ENCODE measurements at regions not wholly inside any gene's neighbourhood (a gene's known extent, or its start where the extent isn't known, plus 50 kb on each side); places are given as distances from the start of the nearest gene placed in this dataset.

GRCh38 chr2:154556607-154557006, 141.9 kb upstream of the KCNJ3 start:
- no peak for TF ChIP-seq CTCF (conservative IDR thresholded peaks at IDR 0.05; ENCODE audit: low read depth, low read length)
- TF ChIP-seq EZH2 (IDR thresholded peaks at IDR 0.05; ENCODE audit: borderline replicate concordance, low read depth, low read length, poor library complexity, severe bottlenecking) = no peak
- BruUV-seq (replicated peaks) = no TSS peak
- no peak for DNase-seq (ENCODE audit: low spot score)
- H3K4me3 ChIP-seq (ENCODE audit: low read depth, low read length, poor library complexity, severe bottlenecking) = no peak overlapping the region
- H3K36me3 ChIP-seq (ENCODE audit: insufficient read depth, low read length, poor library complexity, severe bottlenecking) = no peaks in the 10 kb centered on the region
- H3K27ac ChIP-seq (ENCODE audit: low read depth, low read length, poor library complexity, severe bottlenecking) = no peak overlapping the region
- H3K4me1 ChIP-seq (ENCODE audit: insufficient read depth, low read length, poor library complexity, severe bottlenecking) = no peaks in the 10 kb centered on the region
- CTCF ChIA-PET = no interaction called here
- no peaks in the 10 kb centered on the region for H3K9me3 ChIP-seq (ENCODE audit: low read depth, low read length, poor library complexity, severe bottlenecking)
- H3K27me3 ChIP-seq (replicated peaks; ENCODE audit: insufficient read depth, low read depth, low read length, poor library complexity) = no peaks in the 10 kb centered on the region
- intact Hi-C loops (cut with micrococcal nuclease; ENCODE audit: unreplicated experiment) = no loop called here
- POLR2A ChIA-PET (ENCODE audit: low non-redundant PET) = no interaction called here

GRCh38 chr2:154557906-154558305, 140.6 kb upstream of the KCNJ3 start:
- POLR2A ChIA-PET (ENCODE audit: low non-redundant PET) = no interaction called here
- BruUV-seq (replicated peaks) = no TSS peak
- no peak for TF ChIP-seq CTCF (conservative IDR thresholded peaks at IDR 0.05; ENCODE audit: low read depth, low read length)
- no peak for TF ChIP-seq EZH2 (IDR thresholded peaks at IDR 0.05; ENCODE audit: borderline replicate concordance, low read depth, low read length, poor library complexity, severe bottlenecking)
- Histone ChIP-seq H3K36me3 (ENCODE audit: insufficient read depth, low read length, poor library complexity, severe bottlenecking) (no peaks in the 10 kb centered on the region), H3K27ac (ENCODE audit: low read depth, low read length, poor library complexity, severe bottlenecking) (no peak overlapping the region), H3K4me1 (ENCODE audit: insufficient read depth, low read length, poor library complexity, severe bottlenecking) (no peaks in the 10 kb centered on the region), H3K4me3 (ENCODE audit: low read depth, low read length, poor library complexity, severe bottlenecking) (no peak overlapping the region), H3K9me3 (ENCODE audit: low read depth, low read length, poor library complexity, severe bottlenecking) (no peaks in the 10 kb centered on the region), H3K27me3 (replicated peaks; ENCODE audit: insufficient read depth, low read depth, low read length, poor library complexity) (no peaks in the 10 kb centered on the region)
- CTCF ChIA-PET = no interaction called here
- intact Hi-C loops (cut with micrococcal nuclease; ENCODE audit: unreplicated experiment) = no loop called here
- DNase-seq (ENCODE audit: low spot score) = no peak

DNA sequence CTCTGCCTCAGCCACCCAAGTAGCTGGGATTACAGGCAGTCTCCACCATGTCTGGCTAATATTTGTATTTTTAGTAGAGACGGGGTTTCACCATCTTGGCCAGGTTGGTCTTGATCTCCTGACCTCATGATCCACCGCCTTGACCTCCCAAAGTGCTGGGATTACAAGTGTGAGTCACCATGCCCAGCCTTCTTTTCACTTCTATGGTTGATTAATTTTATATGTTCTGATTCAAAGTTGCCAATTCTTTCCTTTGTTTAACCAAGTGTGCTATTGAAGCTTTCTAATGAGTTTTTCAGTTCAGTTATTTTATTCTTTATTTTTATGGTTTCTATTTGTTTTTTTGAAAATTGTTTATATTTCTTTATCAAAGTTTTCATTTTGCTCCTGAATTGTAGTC, 133.1 kb upstream of the KCNJ3 start:
- no peak for DNase-seq (ENCODE audit: low spot score)
- intact Hi-C loops (cut with micrococcal nuclease; ENCODE audit: unreplicated experiment) = no loop called here
- TF ChIP-seq CTCF (conservative IDR thresholded peaks at IDR 0.05; ENCODE audit: low read depth, low read length) (no peak), EZH2 (IDR thresholded peaks at IDR 0.05; ENCODE audit: borderline replicate concordance, low read depth, low read length, poor library complexity, severe bottlenecking) (no peak)
- no peak overlapping the region for H3K4me3 ChIP-seq (ENCODE audit: low read depth, low read length, poor library complexity, severe bottlenecking)
- H3K4me1 ChIP-seq (ENCODE audit: insufficient read depth, low read length, poor library complexity, severe bottlenecking) = no peaks in the 10 kb centered on the region
- BruUV-seq (replicated peaks) = no TSS peak
- no peak overlapping the region for H3K27ac ChIP-seq (ENCODE audit: low read depth, low read length, poor library complexity, severe bottlenecking)
- H3K9me3 ChIP-seq (ENCODE audit: low read depth, low read length, poor library complexity, severe bottlenecking) = peaks cover 11% of the 10 kb centered on the region
- ChIA-PET CTCF (no interaction called here), POLR2A (ENCODE audit: low non-redundant PET) (no interaction called here)
- H3K27me3 ChIP-seq (replicated peaks; ENCODE audit: insufficient read depth, low read depth, low read length, poor library complexity) = no peaks in the 10 kb centered on the region
- no peaks in the 10 kb centered on the region for H3K36me3 ChIP-seq (ENCODE audit: insufficient read depth, low read length, poor library complexity, severe bottlenecking)

Data from A673 (cell line).